SK-N-SH treated with all-trans-retinoic acid at 6 μM for 48 hours (cell line): ENCODE measurements at regions not wholly inside any gene's neighbourhood (a gene's known extent, or its start where the extent isn't known, plus 50 kb on each side); places are given as distances from the start of the nearest gene placed in this dataset.

ENCODE experiments used
- CSDC2 ChIP-seq: fragments of 250-450 bp; sonication (Bioruptor Pico); IDR thresholded peaks from 2 replicates; pipeline ENCODE4 v1.5.0; 2020; ENCODE audit warnings: mild to moderate bottlenecking, moderate library complexity
- PATZ1 ChIP-seq: fragments of 250-450 bp; sonication (Bioruptor Pico); IDR thresholded peaks from 2 replicates; pipeline ENCODE4 v1.8.0; 2020; ENCODE audit warnings: mild to moderate bottlenecking, moderate library complexity, borderline replicate concordance
- TCF4 ChIP-seq: fragments of 250-450 bp; sonication (Bioruptor Pico); IDR thresholded peaks from 2 replicates; pipeline ENCODE4 v1.8.0; 2021; ENCODE audit warnings: mild to moderate bottlenecking, moderate library complexity, borderline replicate concordance
- TOX ChIP-seq: fragments of 250-450 bp; sonication (Bioruptor Pico); IDR thresholded peaks from 2 replicates; pipeline ENCODE4 v1.8.0; 2021; ENCODE audit warnings: mild to moderate bottlenecking, moderate library complexity, borderline replicate concordance
- TSHZ2 ChIP-seq: fragments of 250-450 bp; sonication (Bioruptor Pico); IDR thresholded peaks from 2 replicates; pipeline ENCODE4 v1.5.0; 2020; ENCODE audit warnings: mild to moderate bottlenecking, moderate library complexity
- ZFP3 ChIP-seq: fragments of 250-450 bp; sonication (Bioruptor Pico); IDR thresholded peaks from 2 replicates; pipeline ENCODE4 v1.5.0; 2020; ENCODE audit warnings: mild to moderate bottlenecking, moderate library complexity
- ZNF8 ChIP-seq: fragments of 450-650 bp; formaldehyde crosslinking; IDR thresholded peaks from 2 replicates; pipeline ENCODE4 v1.5.0; 2020; ENCODE audit warnings: mild to moderate bottlenecking, moderate library complexity

GRCh38 chr5:158175934-158176481 is 317.1 kb upstream of the CLINT1 start:
- TF ChIP-seq TCF4 (CRISPR knock-in tag) (no peak), PATZ1 (CRISPR knock-in tag) (no peak), TOX (no peak), TSHZ2 (CRISPR knock-in tag) (no peak), ZFP3 (no peak), CSDC2 (no peak), ZNF8 (no peak)
